AG09309 (cell line): ENCODE measurements at regions not wholly inside any gene's neighbourhood (a gene's known extent, or its start where the extent isn't known, plus 50 kb on each side); places are given as distances from the start of the nearest gene placed in this dataset.

Source experiments
- DNase-seq: peaks from one replicate; pipeline ENCODE4 v3.0.0-alpha.2; 2010; ENCODE audit warnings: low read depth
- H3K4me3 ChIP-seq: 2 replicates; pipeline ENCODE4 v1.5.1; 2011; ENCODE audit warnings: mild to moderate bottlenecking, low read depth, low read length, moderate library complexity; ENCODE audit not compliant: control insufficient read depth
- CTCF ChIP-seq: IDR thresholded peaks from 2 replicates; pipeline ENCODE4 v1.5.1; 2011; ENCODE audit warnings: mild to moderate bottlenecking, low read depth, low read length, inconsistent platforms; ENCODE audit not compliant: insufficient read depth, control insufficient read depth; ENCODE audit errors: missing control alignments

- no peak overlapping the region for H3K4me3 ChIP-seq
- no peak for TF ChIP-seq CTCF
- DNase-seq: no peak
Observed at GRCh38 chr13:85427416-85427815, 371.8 kb downstream of the SLITRK6 start.

- H3K4me3 ChIP-seq: no peak overlapping the region
- no peak for DNase-seq
- no peak for TF ChIP-seq CTCF
Observed at GRCh38 chr13:85420136-85420535, 379.1 kb downstream of the SLITRK6 start.

- no peak for DNase-seq
- TF ChIP-seq CTCF: no peak
- H3K4me3 ChIP-seq: no peak overlapping the region
Observed at GRCh38 chr13:85419611-85420010, 379.6 kb downstream of the SLITRK6 start.

GRCh38 chr13:85417807-85418206 is 381.4 kb downstream of the SLITRK6 start:
- no peak for DNase-seq
- H3K4me3 ChIP-seq: no peak overlapping the region
- TF ChIP-seq CTCF: no peak

GRCh38 chr13:85413664-85414063 is 385.6 kb downstream of the SLITRK6 start:
- TF ChIP-seq CTCF: no peak
- DNase-seq: no peak
- H3K4me3 ChIP-seq: no peak overlapping the region

- H3K4me3 ChIP-seq: no peak overlapping the region
- DNase-seq: no peak
- TF ChIP-seq CTCF: no peak
Observed at GRCh38 chr13:85412448-85412847, 386.8 kb downstream of the SLITRK6 start.

- TF ChIP-seq CTCF: no peak
- no peak overlapping the region for H3K4me3 ChIP-seq
- no peak for DNase-seq
Observed at GRCh38 chr13:85411591-85411990, 387.6 kb downstream of the SLITRK6 start.
